Stimulated activated naive CD8-positive, alpha-beta T cell treated with anti-CD3 and anti-CD28 coated beads, Interleukin-15, amount 100 ng/mL, for 72 hours (primary cell): ENCODE measurements at regions not wholly inside any gene's neighbourhood (a gene's known extent, or its start where the extent isn't known, plus 50 kb on each side); places are given as distances from the start of the nearest gene placed in this dataset.

Source experiments
- ATAC-seq: fragments of 150-1000 bp; cut with Tn5 transposase; 2 replicates; pipeline ENCODE4 v1.10.0; 2021; ENCODE audit warnings: mild to moderate bottlenecking, moderate library complexity
- DNase-seq, 2 donors: peaks; one replicate each; pipeline ENCODE4 v3.0.0; 2021 to 2022
- H3K27ac Mint-ChIP-seq, 2 donors: one replicate each; pipeline ENCODE4 v1.8.0; 2022; ENCODE audit warnings: mild to moderate bottlenecking in 2 of 2, mixed read lengths in 2 of 2, moderate library complexity in 2 of 2
- H3K27me3 Mint-ChIP-seq: one replicate; pipeline ENCODE4 v1.8.0; 2022; ENCODE audit warnings: mixed read lengths
- H3K4me1 Mint-ChIP-seq: one replicate; pipeline ENCODE4 v1.8.0; 2022; ENCODE audit warnings: mild to moderate bottlenecking, mixed read lengths
- H3K4me3 Mint-ChIP-seq, 2 donors: one replicate each; pipeline ENCODE4 v1.8.0; 2022; ENCODE audit warnings: mild to moderate bottlenecking in 2 of 2, mixed read lengths in 2 of 2, moderate library complexity in 1 of 2
- H3K9me3 Mint-ChIP-seq, 2 donors: one replicate each; pipeline ENCODE4 v1.8.0; 2022; ENCODE audit warnings: mixed read lengths in 2 of 2

GRCh38 chr3:82509106-82509842, 747.8 kb upstream of the GBE1 start:
- Mint-ChIP-seq H3K9me3 (no peaks in the 10 kb centered on the region), H3K4me3 (no peak overlapping the region), H3K27me3 (no peaks in the 10 kb centered on the region), H3K27ac (no peak overlapping the region), H3K4me1 (no peaks in the 10 kb centered on the region)
- no peak for ATAC-seq
- DNase-seq, result no peak

- DNase-seq, result no peak
- Mint-ChIP-seq H3K4me3 (no peak overlapping the region), H3K9me3 (peaks cover 0 to 5% of the 10 kb centered on the region in 2 donors), H3K27me3 (no peaks in the 10 kb centered on the region), H3K4me1 (no peaks in the 10 kb centered on the region), H3K27ac (no peak overlapping the region)
- no peak for ATAC-seq
Measured at GRCh38 chr3:82506204-82506603, 744.8 kb upstream of the GBE1 start.

GRCh38 chr3:82505079-82505756, 743.8 kb upstream of the GBE1 start:
- ATAC-seq, result no peak
- Mint-ChIP-seq H3K9me3 (peaks cover 5 to 6% of the 10 kb centered on the region in 2 donors), H3K4me1 (no peaks in the 10 kb centered on the region), H3K4me3 (no peak overlapping the region), H3K27me3 (no peaks in the 10 kb centered on the region), H3K27ac (no peak overlapping the region)
- no peak for DNase-seq

GRCh38 chr3:82498186-82498585, 736.7 kb upstream of the GBE1 start:
- no peak for DNase-seq
- H3K9me3 Mint-ChIP-seq, result peaks cover 5 to 6% of the 10 kb centered on the region in 2 donors
- H3K4me1 Mint-ChIP-seq, result no peaks in the 10 kb centered on the region
- no peak overlapping the region for H3K4me3 Mint-ChIP-seq
- H3K27me3 Mint-ChIP-seq, result no peaks in the 10 kb centered on the region
- no peak for ATAC-seq
- H3K27ac Mint-ChIP-seq, result no peak overlapping the region

GRCh38 chr3:82496890-82497560, 735.6 kb upstream of the GBE1 start:
- H3K27me3 Mint-ChIP-seq, result no peaks in the 10 kb centered on the region
- peaks cover under 1 to 6% of the 10 kb centered on the region in 2 donors for H3K9me3 Mint-ChIP-seq
- DNase-seq (no peak), ATAC-seq (no peak)
- H3K4me3 Mint-ChIP-seq, result no peak overlapping the region
- no peaks in the 10 kb centered on the region for H3K4me1 Mint-ChIP-seq
- no peak overlapping the region for H3K27ac Mint-ChIP-seq

GRCh38 chr3:82495655-82496054, 734.2 kb upstream of the GBE1 start:
- no peak for ATAC-seq
- peaks cover 0 to 3% of the 10 kb centered on the region in 2 donors for H3K9me3 Mint-ChIP-seq
- H3K4me1 Mint-ChIP-seq, result no peaks in the 10 kb centered on the region
- H3K27me3 Mint-ChIP-seq, result no peaks in the 10 kb centered on the region
- no peak overlapping the region for H3K4me3 Mint-ChIP-seq
- no peak for DNase-seq
- no peak overlapping the region for H3K27ac Mint-ChIP-seq

GRCh38 chr3:82494977-82495489, 733.6 kb upstream of the GBE1 start:
- Mint-ChIP-seq H3K9me3 (peaks cover 0 to 3% of the 10 kb centered on the region in 2 donors), H3K27me3 (no peaks in the 10 kb centered on the region), H3K27ac (no peak overlapping the region), H3K4me3 (no peak overlapping the region), H3K4me1 (no peaks in the 10 kb centered on the region)
- DNase-seq, result no peak
- no peak for ATAC-seq

GRCh38 chr3:82493858-82494257, 732.4 kb upstream of the GBE1 start:
- Mint-ChIP-seq H3K4me1 (no peaks in the 10 kb centered on the region), H3K4me3 (no peak overlapping the region), H3K27me3 (no peaks in the 10 kb centered on the region), H3K9me3 (peaks cover 0 to 4% of the 10 kb centered on the region in 2 donors), H3K27ac (no peak overlapping the region)
- ATAC-seq (no peak), DNase-seq (no peak)

GRCh38 chr3:82475306-82475705, 713.9 kb upstream of the GBE1 start:
- no peak for DNase-seq
- ATAC-seq, result no peak
- no peaks in the 10 kb centered on the region for H3K27me3 Mint-ChIP-seq
- H3K4me3 Mint-ChIP-seq, result no peak overlapping the region
- no peak overlapping the region for H3K27ac Mint-ChIP-seq
- H3K4me1 Mint-ChIP-seq, result no peaks in the 10 kb centered on the region
- H3K9me3 Mint-ChIP-seq, result no peaks in the 10 kb centered on the region

- no peak overlapping the region for H3K27ac Mint-ChIP-seq
- DNase-seq (no peak), ATAC-seq (no peak)
- no peaks in the 10 kb centered on the region for H3K27me3 Mint-ChIP-seq
- H3K4me1 Mint-ChIP-seq, result no peaks in the 10 kb centered on the region
- H3K9me3 Mint-ChIP-seq, result no peaks in the 10 kb centered on the region
- H3K4me3 Mint-ChIP-seq, result no peak overlapping the region
Measured at GRCh38 chr3:82474711-82475110, 713.3 kb upstream of the GBE1 start.

- H3K27ac Mint-ChIP-seq, result no peak overlapping the region
Measured at GRCh38 chr3:82473864-82474541, 712.6 kb upstream of the GBE1 start.

GRCh38 chr3:82467051-82467450, 705.6 kb upstream of the GBE1 start:
- DNase-seq (no peak), ATAC-seq (no peak)
- H3K27ac Mint-ChIP-seq, result no peak overlapping the region
- no peaks in the 10 kb centered on the region for H3K4me1 Mint-ChIP-seq
- peaks cover 0 to 8% of the 10 kb centered on the region in 2 donors for H3K9me3 Mint-ChIP-seq
- H3K4me3 Mint-ChIP-seq, result no peak overlapping the region
- H3K27me3 Mint-ChIP-seq, result no peaks in the 10 kb centered on the region

More at GRCh38 chr3:82473864-82474541, 712.6 kb upstream of the GBE1 start:
- H3K4me1 Mint-ChIP-seq, result no peaks in the 10 kb centered on the region
- no peaks in the 10 kb centered on the region for H3K9me3 Mint-ChIP-seq
- no peaks in the 10 kb centered on the region for H3K27me3 Mint-ChIP-seq
- DNase-seq, result no peak
- no peak for ATAC-seq
- no peak overlapping the region for H3K4me3 Mint-ChIP-seq

- Mint-ChIP-seq H3K4me1 (no peaks in the 10 kb centered on the region), H3K27me3 (no peaks in the 10 kb centered on the region), H3K9me3 (peaks cover 0 to 8% of the 10 kb centered on the region in 2 donors), H3K4me3 (no peak overlapping the region), H3K27ac (no peak overlapping the region)
- ATAC-seq, result no peak
- no peak for DNase-seq
Measured at GRCh38 chr3:82462977-82463376, 701.5 kb upstream of the GBE1 start.

GRCh38 chr3:82461049-82461889, 699.8 kb upstream of the GBE1 start:
- Mint-ChIP-seq H3K9me3 (peaks cover 0 to 2% of the 10 kb centered on the region in 2 donors), H3K27me3 (no peaks in the 10 kb centered on the region), H3K27ac (no peak overlapping the region), H3K4me3 (no peak overlapping the region), H3K4me1 (no peaks in the 10 kb centered on the region)
- ATAC-seq (no peak), DNase-seq (no peak)

- DNase-seq, result no peak
- H3K27ac Mint-ChIP-seq, result no peak overlapping the region
- no peak overlapping the region for H3K4me3 Mint-ChIP-seq
- ATAC-seq, result no peak
- H3K4me1 Mint-ChIP-seq, result no peaks in the 10 kb centered on the region
- H3K9me3 Mint-ChIP-seq, result peaks cover 16 to 19% of the 10 kb centered on the region in 2 donors
- no peaks in the 10 kb centered on the region for H3K27me3 Mint-ChIP-seq
Measured at GRCh38 chr3:82448320-82448719, 686.9 kb upstream of the GBE1 start.
